HCT116 (cell line): ENCODE measurements at regions not wholly inside any gene's neighbourhood (a gene's known extent, or its start where the extent isn't known, plus 50 kb on each side); places are given as distances from the start of the nearest gene placed in this dataset.
A peak's percentile ranks its signal among the peaks of the same experiment; 100 is the strongest.
"Not testable (repeated sequence)": the region's sequence is repeated elsewhere in the genome, so short reads cannot be mapped to it uniquely, and the experiment has no call there.

Source experiments
- ATAC-seq: fragments of 200-7000 bp; cut with Tn5 transposase; 2 replicates; pipeline ENCODE4 v1.9.1; 2020; ENCODE audit warnings: mild to moderate bottlenecking, moderate library complexity
- BruUV-seq: library from RNA; stranded (reverse); fragments of 400-500 nt; replicated peaks from 2 replicates; lab custom pipeline; 2021; lab: Mats Ljungman, UMichigan
- CTCF ChIA-PET: fragments of 300-600 bp; sonication (Branson Sonifier 250); formaldehyde crosslinking; loops from one replicate; lab custom pipeline; 2021; ENCODE audit warnings: antibody characterized with exemption; lab: Charles Lee
- POLR2A ChIA-PET: fragments of 300-600, 350-600 bp; sonication (Branson Sonifier 250); formaldehyde crosslinking; loops from one replicate; lab custom pipeline; 2021; ENCODE audit warnings: antibody characterized with exemption; lab: Charles Lee
- RAD21 ChIA-PET, 2 experiments: fragments of 300-600 bp; sonication (Branson Sonifier 250); formaldehyde crosslinking; loops; one replicate each; lab custom pipeline; 2023; ENCODE audit warnings: low total read pairs in 2 of 2; ENCODE audit not compliant: uncharacterized antibody in 2 of 2, unreplicated experiment in 2 of 2, low non-redundant PET in 1 of 2; lab: Charles Lee
- DNase-seq: peaks from one replicate; pipeline ENCODE4 v3.0.0-alpha.2; 2010; ENCODE audit warnings: low read depth, low spot score
- H2AFZ ChIP-seq: fragments of 200-600 bp; shearing (Covaris generic), sonication (generic); 2 replicates; pipeline ENCODE4 v1.6.1; 2017; ENCODE audit warnings: low read depth, mixed run types, mixed read lengths, antibody characterized with exemption, low read length; ENCODE audit not compliant: poor library complexity, severe bottlenecking
- H3K27ac ChIP-seq: 2 replicates; pipeline ENCODE4 v1.5.1; 2012; ENCODE audit warnings: low read depth, low read length
- H3K27me3 ChIP-seq: fragments of 200-600 bp; sonication (generic); 2 replicates; pipeline ENCODE4 v1.6.1; 2016; ENCODE audit warnings: mixed run types, low read length, mixed read lengths; ENCODE audit not compliant: insufficient read depth
- H3K36me3 ChIP-seq, 2 experiments: fragments of 200-500 bp in 1 of 2; fragments of 200-600 bp in 1 of 2; sonication (Bioruptor generic) in 1 of 2; sonication (generic) in 1 of 2; 2 replicates each; pipeline versions ENCODE4 v1.5.1 to v1.6.1; 2014 to 2016; ENCODE audit warnings: low read length in 2 of 2, inconsistent platforms in 1 of 2, mixed read lengths in 1 of 2, mixed run types in 1 of 2; ENCODE audit not compliant: insufficient read depth in 2 of 2, control insufficient read depth in 1 of 2
- H3K4me1 ChIP-seq, 2 experiments: fragments of 200-600 bp in 1 of 2; sonication (generic) in 1 of 2; 2 replicates each; pipeline versions ENCODE4 v1.5.1 to v1.6.1; 2012 to 2017; ENCODE audit warnings: low read length in 2 of 2, inconsistent platforms in 1 of 2, mild to moderate bottlenecking in 1 of 2, mixed read lengths in 1 of 2, mixed run types in 1 of 2, moderate library complexity in 1 of 2; ENCODE audit not compliant: insufficient read depth in 2 of 2, control insufficient read depth in 1 of 2
- H3K4me2 ChIP-seq: fragments of 200-600 bp; sonication (generic); 2 replicates; pipeline ENCODE4 v1.6.1; 2017; ENCODE audit warnings: mixed run types, low read length, mixed read lengths
- H3K4me3 ChIP-seq, 2 experiments: fragments of 200-600 bp in 1 of 2; sonication (generic) in 1 of 2; replicated peaks in 1 of 2; 2 replicates each; pipeline ENCODE4 v1.5.1; 2011 to 2016; ENCODE audit warnings: low read length in 2 of 2, control low read depth in 1 of 2, low read depth in 1 of 2, mild to moderate bottlenecking in 1 of 2, mixed read lengths in 1 of 2, mixed run types in 1 of 2
- H3K79me2 ChIP-seq: fragments of 200-600 bp; sonication (generic); 2 replicates; pipeline ENCODE4 v1.6.1; 2017; ENCODE audit warnings: mild to moderate bottlenecking, mixed run types, low read length, moderate library complexity, mixed read lengths; ENCODE audit not compliant: insufficient read depth
- H3K9ac ChIP-seq: fragments of 200-600 bp; sonication (generic); 2 replicates; pipeline ENCODE4 v1.6.1; 2016; ENCODE audit warnings: low read length, mixed read lengths
- H3K9me2 ChIP-seq: fragments of 200-600 bp; sonication (generic), shearing (Covaris generic); 2 replicates; pipeline ENCODE4 v1.6.1; 2017; ENCODE audit warnings: mixed run types, mild to moderate bottlenecking, moderate library complexity; ENCODE audit not compliant: insufficient read depth
- H3K9me3 ChIP-seq, 2 experiments: fragments of 200-500 bp in 1 of 2; fragments of 200-600 bp in 1 of 2; sonication (Bioruptor generic) in 1 of 2; sonication (generic) in 1 of 2; 2 replicates each; pipeline ENCODE4 v1.6.1; 2014 to 2017; ENCODE audit warnings: low read length in 2 of 2, mixed read lengths in 2 of 2, inconsistent platforms in 1 of 2, low read depth in 1 of 2, mild to moderate bottlenecking in 1 of 2, mixed run types in 1 of 2, moderate library complexity in 1 of 2; ENCODE audit not compliant: control insufficient read depth in 1 of 2, insufficient read depth in 1 of 2
- H4K20me1 ChIP-seq: fragments of 200-600 bp; sonication (generic), shearing (Covaris generic); 2 replicates; pipeline ENCODE4 v1.6.1; 2017; ENCODE audit warnings: mixed run types, mild to moderate bottlenecking, moderate library complexity; ENCODE audit not compliant: insufficient read depth
- CBX3 ChIP-seq: IDR thresholded peaks from 2 replicates; pipeline ENCODE4 v1.6.1; 2012; ENCODE audit warnings: low read depth
- EGR1 ChIP-seq: IDR thresholded peaks from 2 replicates; pipeline ENCODE4 v1.6.1; 2012; ENCODE audit warnings: low read depth
- FOSL1 ChIP-seq: IDR thresholded peaks from 2 replicates; pipeline ENCODE4 v1.6.1; 2012; ENCODE audit warnings: low read depth
- JUND ChIP-seq: IDR thresholded peaks from 2 replicates; pipeline ENCODE4 v1.6.1; 2012
- SRF ChIP-seq: IDR thresholded peaks from 2 replicates; pipeline ENCODE4 v1.6.1; 2012; ENCODE audit warnings: low read depth
- ZFX ChIP-seq: fragments of 450-650 bp; IDR thresholded peaks from 2 replicates; pipeline ENCODE4 v1.6.1; 2017
- intact Hi-C: fragments of 100-400 bp; cut with micrococcal nuclease; formaldehyde crosslinking; loops from 2 replicates; pipeline ENCODE4 v1.10.0; 2022
- TF ChIP-seq, protein P1 (sequence below): IDR thresholded peaks from 2 replicates; pipeline ENCODE4 v1.6.1; 2011; ENCODE audit warnings: mild to moderate bottlenecking, low read length, moderate library complexity; ENCODE audit not compliant: insufficient replicate concordance; ENCODE audit errors: extremely low read depth
- TF ChIP-seq, protein P2 (sequence below), 3 experiments: fragments of 200-600 bp in 1 of 3; sonication (generic) in 1 of 3; IDR thresholded peaks in 2 of 3; conservative IDR thresholded peaks in 1 of 3; 2 replicates each; pipeline ENCODE4 v1.5.1; 2012 to 2017; ENCODE audit warnings: low read depth in 2 of 3, low read length in 2 of 3, antibody characterized with exemption in 1 of 3, borderline replicate concordance in 1 of 3, control low read depth in 1 of 3, mild to moderate bottlenecking in 1 of 3, mixed read lengths in 1 of 3, mixed run types in 1 of 3, moderate library complexity in 1 of 3; ENCODE audit not compliant: insufficient read depth in 1 of 3

GRCh38 chr17:31675392-31675791 lies 183.7 kb downstream of the COPRS start:
- BruUV-seq, CTCF ChIA-PET, H3K9me2 ChIP-seq, intact Hi-C loops, H3K36me3 ChIP-seq, H3K27me3 ChIP-seq, H4K20me1 ChIP-seq, H3K9me3 ChIP-seq, H2AFZ ChIP-seq, H3K4me2 ChIP-seq, DNase-seq, ATAC-seq, RAD21 ChIA-PET, POLR2A ChIA-PET, H3K27ac ChIP-seq, H3K4me3 ChIP-seq, H3K79me2 ChIP-seq, H3K9ac ChIP-seq: not testable (repeated sequence)
- peaks cover 0 to 16% of the 10 kb centered on the region in 2 experiments; a peak in 3 of 4 replicates for H3K4me1 ChIP-seq

GRCh38 chr17:31674717-31675349 lies 184.2 kb downstream of the COPRS start:
- Histone ChIP-seq H3K9me3 (no peaks in the 10 kb centered on the region), H3K36me3 (no peaks in the 10 kb centered on the region), H3K9ac (no peak overlapping the region), H3K9me2 (no peaks in the 10 kb centered on the region), H3K27me3 (no peaks in the 10 kb centered on the region), H3K27ac (no peak overlapping the region), H3K79me2 (no peaks in the 10 kb centered on the region), H3K4me3 (no peak overlapping the region), H2AFZ (no peak overlapping the region), H4K20me1 (no peaks in the 10 kb centered on the region), H3K4me2 (peak overlapping the region; percentile 6), H3K4me1 (peaks cover 0 to 16% of the 10 kb centered on the region in 2 experiments; a peak in 3 of 4 replicates)
- TF ChIP-seq SRF (no peak), EGR1 (no peak), FOSL1 (0 out of 2 replicates have a peak, but pooled peaks have one; percentile 24), ZFX (no peak), JUND (no peak), CBX3 (no peak)
- TF ChIP-seq, protein P1, sequence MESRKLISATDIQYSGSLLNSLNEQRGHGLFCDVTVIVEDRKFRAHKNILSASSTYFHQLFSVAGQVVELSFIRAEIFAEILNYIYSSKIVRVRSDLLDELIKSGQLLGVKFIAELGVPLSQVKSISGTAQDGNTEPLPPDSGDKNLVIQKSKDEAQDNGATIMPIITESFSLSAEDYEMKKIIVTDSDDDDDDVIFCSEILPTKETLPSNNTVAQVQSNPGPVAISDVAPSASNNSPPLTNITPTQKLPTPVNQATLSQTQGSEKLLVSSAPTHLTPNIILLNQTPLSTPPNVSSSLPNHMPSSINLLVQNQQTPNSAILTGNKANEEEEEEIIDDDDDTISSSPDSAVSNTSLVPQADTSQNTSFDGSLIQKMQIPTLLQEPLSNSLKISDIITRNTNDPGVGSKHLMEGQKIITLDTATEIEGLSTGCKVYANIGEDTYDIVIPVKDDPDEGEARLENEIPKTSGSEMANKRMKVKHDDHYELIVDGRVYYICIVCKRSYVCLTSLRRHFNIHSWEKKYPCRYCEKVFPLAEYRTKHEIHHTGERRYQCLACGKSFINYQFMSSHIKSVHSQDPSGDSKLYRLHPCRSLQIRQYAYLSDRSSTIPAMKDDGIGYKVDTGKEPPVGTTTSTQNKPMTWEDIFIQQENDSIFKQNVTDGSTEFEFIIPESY = no peak
- TF ChIP-seq, protein P2, sequence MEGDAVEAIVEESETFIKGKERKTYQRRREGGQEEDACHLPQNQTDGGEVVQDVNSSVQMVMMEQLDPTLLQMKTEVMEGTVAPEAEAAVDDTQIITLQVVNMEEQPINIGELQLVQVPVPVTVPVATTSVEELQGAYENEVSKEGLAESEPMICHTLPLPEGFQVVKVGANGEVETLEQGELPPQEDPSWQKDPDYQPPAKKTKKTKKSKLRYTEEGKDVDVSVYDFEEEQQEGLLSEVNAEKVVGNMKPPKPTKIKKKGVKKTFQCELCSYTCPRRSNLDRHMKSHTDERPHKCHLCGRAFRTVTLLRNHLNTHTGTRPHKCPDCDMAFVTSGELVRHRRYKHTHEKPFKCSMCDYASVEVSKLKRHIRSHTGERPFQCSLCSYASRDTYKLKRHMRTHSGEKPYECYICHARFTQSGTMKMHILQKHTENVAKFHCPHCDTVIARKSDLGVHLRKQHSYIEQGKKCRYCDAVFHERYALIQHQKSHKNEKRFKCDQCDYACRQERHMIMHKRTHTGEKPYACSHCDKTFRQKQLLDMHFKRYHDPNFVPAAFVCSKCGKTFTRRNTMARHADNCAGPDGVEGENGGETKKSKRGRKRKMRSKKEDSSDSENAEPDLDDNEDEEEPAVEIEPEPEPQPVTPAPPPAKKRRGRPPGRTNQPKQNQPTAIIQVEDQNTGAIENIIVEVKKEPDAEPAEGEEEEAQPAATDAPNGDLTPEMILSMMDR (IDR thresholded peaks at IDR 0.05 in 2 of 3, conservative IDR thresholded peaks at IDR 0.05 in 1 of 3; ENCODE audit: borderline replicate concordance in 1 of 3, insufficient read depth in 1 of 3, low read depth in 2 of 3, low read length in 2 of 3) = no peak
- ATAC-seq = peak; percentile 63
- intact Hi-C loops = no loop called here
- ChIA-PET POLR2A (no interaction called here), CTCF (no interaction called here), RAD21 (no interaction called here)
- no TSS peak for BruUV-seq
- no peak for DNase-seq
